HCT116 (cell line): ENCODE measurements at regions not wholly inside any gene's neighbourhood (a gene's known extent, or its start where the extent isn't known, plus 50 kb on each side); places are given as distances from the start of the nearest gene placed in this dataset.

Source experiments
- ATAC-seq: fragments of 200-7000 bp; cut with Tn5 transposase; 2 replicates; pipeline ENCODE4 v1.9.1; 2020; ENCODE audit warnings: mild to moderate bottlenecking, moderate library complexity
- BruUV-seq: library from RNA; stranded (reverse); fragments of 400-500 nt; replicated peaks from 2 replicates; lab custom pipeline; 2021; lab: Mats Ljungman, UMichigan
- CTCF ChIA-PET: fragments of 300-600 bp; sonication (Branson Sonifier 250); formaldehyde crosslinking; loops from one replicate; lab custom pipeline; 2021; ENCODE audit warnings: antibody characterized with exemption; lab: Charles Lee
- POLR2A ChIA-PET: fragments of 300-600, 350-600 bp; sonication (Branson Sonifier 250); formaldehyde crosslinking; loops from one replicate; lab custom pipeline; 2021; ENCODE audit warnings: antibody characterized with exemption; lab: Charles Lee
- RAD21 ChIA-PET, 2 experiments: fragments of 300-600 bp; sonication (Branson Sonifier 250); formaldehyde crosslinking; loops; one replicate each; lab custom pipeline; 2023; ENCODE audit warnings: low total read pairs in 2 of 2; ENCODE audit not compliant: uncharacterized antibody in 2 of 2, unreplicated experiment in 2 of 2, low non-redundant PET in 1 of 2; lab: Charles Lee
- DNase-seq: peaks from one replicate; pipeline ENCODE4 v3.0.0-alpha.2; 2010; ENCODE audit warnings: low read depth, low spot score
- H2AFZ ChIP-seq: fragments of 200-600 bp; shearing (Covaris generic), sonication (generic); 2 replicates; pipeline ENCODE4 v1.6.1; 2017; ENCODE audit warnings: low read depth, mixed run types, mixed read lengths, antibody characterized with exemption, low read length; ENCODE audit not compliant: poor library complexity, severe bottlenecking
- H3K27ac ChIP-seq: 2 replicates; pipeline ENCODE4 v1.5.1; 2012; ENCODE audit warnings: low read depth, low read length
- H3K27me3 ChIP-seq: fragments of 200-600 bp; sonication (generic); 2 replicates; pipeline ENCODE4 v1.6.1; 2016; ENCODE audit warnings: mixed run types, low read length, mixed read lengths; ENCODE audit not compliant: insufficient read depth
- H3K36me3 ChIP-seq, 2 experiments: fragments of 200-500 bp in 1 of 2; fragments of 200-600 bp in 1 of 2; sonication (Bioruptor generic) in 1 of 2; sonication (generic) in 1 of 2; 2 replicates each; pipeline versions ENCODE4 v1.5.1 to v1.6.1; 2014 to 2016; ENCODE audit warnings: low read length in 2 of 2, inconsistent platforms in 1 of 2, mixed read lengths in 1 of 2, mixed run types in 1 of 2; ENCODE audit not compliant: insufficient read depth in 2 of 2, control insufficient read depth in 1 of 2
- H3K4me1 ChIP-seq, 2 experiments: fragments of 200-600 bp in 1 of 2; sonication (generic) in 1 of 2; 2 replicates each; pipeline versions ENCODE4 v1.5.1 to v1.6.1; 2012 to 2017; ENCODE audit warnings: low read length in 2 of 2, inconsistent platforms in 1 of 2, mild to moderate bottlenecking in 1 of 2, mixed read lengths in 1 of 2, mixed run types in 1 of 2, moderate library complexity in 1 of 2; ENCODE audit not compliant: insufficient read depth in 2 of 2, control insufficient read depth in 1 of 2
- H3K4me2 ChIP-seq: fragments of 200-600 bp; sonication (generic); 2 replicates; pipeline ENCODE4 v1.6.1; 2017; ENCODE audit warnings: mixed run types, low read length, mixed read lengths
- H3K4me3 ChIP-seq, 2 experiments: fragments of 200-600 bp in 1 of 2; sonication (generic) in 1 of 2; replicated peaks in 1 of 2; 2 replicates each; pipeline ENCODE4 v1.5.1; 2011 to 2016; ENCODE audit warnings: low read length in 2 of 2, control low read depth in 1 of 2, low read depth in 1 of 2, mild to moderate bottlenecking in 1 of 2, mixed read lengths in 1 of 2, mixed run types in 1 of 2
- H3K79me2 ChIP-seq: fragments of 200-600 bp; sonication (generic); 2 replicates; pipeline ENCODE4 v1.6.1; 2017; ENCODE audit warnings: mild to moderate bottlenecking, mixed run types, low read length, moderate library complexity, mixed read lengths; ENCODE audit not compliant: insufficient read depth
- H3K9ac ChIP-seq: fragments of 200-600 bp; sonication (generic); 2 replicates; pipeline ENCODE4 v1.6.1; 2016; ENCODE audit warnings: low read length, mixed read lengths
- H3K9me2 ChIP-seq: fragments of 200-600 bp; sonication (generic), shearing (Covaris generic); 2 replicates; pipeline ENCODE4 v1.6.1; 2017; ENCODE audit warnings: mixed run types, mild to moderate bottlenecking, moderate library complexity; ENCODE audit not compliant: insufficient read depth
- H3K9me3 ChIP-seq, 2 experiments: fragments of 200-500 bp in 1 of 2; fragments of 200-600 bp in 1 of 2; sonication (Bioruptor generic) in 1 of 2; sonication (generic) in 1 of 2; 2 replicates each; pipeline ENCODE4 v1.6.1; 2014 to 2017; ENCODE audit warnings: low read length in 2 of 2, mixed read lengths in 2 of 2, inconsistent platforms in 1 of 2, low read depth in 1 of 2, mild to moderate bottlenecking in 1 of 2, mixed run types in 1 of 2, moderate library complexity in 1 of 2; ENCODE audit not compliant: control insufficient read depth in 1 of 2, insufficient read depth in 1 of 2
- H4K20me1 ChIP-seq: fragments of 200-600 bp; sonication (generic), shearing (Covaris generic); 2 replicates; pipeline ENCODE4 v1.6.1; 2017; ENCODE audit warnings: mixed run types, mild to moderate bottlenecking, moderate library complexity; ENCODE audit not compliant: insufficient read depth
- CEBPB ChIP-seq: IDR thresholded peaks from 2 replicates; pipeline ENCODE4 v1.6.1; 2012; ENCODE audit warnings: low read depth
- CTCF ChIP-seq, 3 experiments: fragments of 200-600 bp in 1 of 3; sonication (generic) in 1 of 3; IDR thresholded peaks in 2 of 3; conservative IDR thresholded peaks in 1 of 3; 2 replicates each; pipeline ENCODE4 v1.5.1; 2012 to 2017; ENCODE audit warnings: low read depth in 2 of 3, low read length in 2 of 3, antibody characterized with exemption in 1 of 3, borderline replicate concordance in 1 of 3, control low read depth in 1 of 3, mild to moderate bottlenecking in 1 of 3, mixed read lengths in 1 of 3, mixed run types in 1 of 3, moderate library complexity in 1 of 3; ENCODE audit not compliant: insufficient read depth in 1 of 3
- EGR1 ChIP-seq: IDR thresholded peaks from 2 replicates; pipeline ENCODE4 v1.6.1; 2012; ENCODE audit warnings: low read depth
- ELF1 ChIP-seq: IDR thresholded peaks from 2 replicates; pipeline ENCODE4 v1.6.1; 2012; ENCODE audit warnings: low read depth, borderline replicate concordance
- EZH2phosphoT487 ChIP-seq: fragments of 200-600 bp; IDR thresholded peaks from 2 replicates; pipeline ENCODE4 v1.6.1; 2018; ENCODE audit warnings: antibody characterized with exemption, borderline replicate concordance
- FOSL1 ChIP-seq: IDR thresholded peaks from 2 replicates; pipeline ENCODE4 v1.6.1; 2012; ENCODE audit warnings: low read depth
- POLR2A ChIP-seq: IDR thresholded peaks from 2 replicates; pipeline ENCODE4 v1.7.0; 2011; ENCODE audit warnings: borderline replicate concordance; ENCODE audit not compliant: insufficient read depth, insufficient read length; ENCODE audit errors: extremely low read depth
- POLR2AphosphoS5 ChIP-seq: IDR thresholded peaks from 2 replicates; pipeline ENCODE4 v1.6.1; 2011; ENCODE audit warnings: mild to moderate bottlenecking, low read depth, low read length, moderate library complexity
- RAD21 ChIP-seq: IDR thresholded peaks from 2 replicates; pipeline ENCODE4 v1.6.1; 2012; ENCODE audit warnings: low read depth, mild to moderate bottlenecking
- SIN3A ChIP-seq: IDR thresholded peaks from 2 replicates; pipeline ENCODE4 v1.6.1; 2012; ENCODE audit warnings: low read depth
- SP1 ChIP-seq: IDR thresholded peaks from 2 replicates; pipeline ENCODE4 v1.6.1; 2012; ENCODE audit warnings: low read depth
- SRF ChIP-seq: IDR thresholded peaks from 2 replicates; pipeline ENCODE4 v1.6.1; 2012; ENCODE audit warnings: low read depth
- TCF7L2 ChIP-seq: IDR thresholded peaks from 2 replicates; pipeline ENCODE4 v1.7.0; 2011; ENCODE audit warnings: borderline replicate concordance, inconsistent platforms; ENCODE audit not compliant: insufficient read depth, insufficient read length; ENCODE audit errors: extremely low read depth
- ZFX ChIP-seq: fragments of 450-650 bp; IDR thresholded peaks from 2 replicates; pipeline ENCODE4 v1.6.1; 2017
- ZNF274 ChIP-seq: fragments of 200-500 bp; sonication (Bioruptor generic); IDR thresholded peaks from 2 replicates; pipeline ENCODE4 v1.6.1; 2014; ENCODE audit warnings: mild to moderate bottlenecking, low read depth, low read length, inconsistent platforms
- intact Hi-C: fragments of 100-400 bp; cut with micrococcal nuclease; formaldehyde crosslinking; loops from 2 replicates; pipeline ENCODE4 v1.10.0; 2022
- TF ChIP-seq, protein P1 (sequence below): IDR thresholded peaks from 2 replicates; pipeline ENCODE4 v1.6.1; 2012; ENCODE audit warnings: low read depth
- TF ChIP-seq, protein P2 (sequence below): IDR thresholded peaks from 2 replicates; pipeline ENCODE4 v1.6.1; 2012

GRCh38 chr3:170642882-170643601, 57.2 kb upstream of the SLC7A14 start:
- no peaks in the 10 kb centered on the region for H3K27me3 ChIP-seq
- no peak for ATAC-seq
- TF ChIP-seq ZNF274 (no peak), ELF1 (no peak), SP1 (no peak), ZFX (no peak), CEBPB (no peak), CTCF (IDR thresholded peaks at IDR 0.05 in 2 of 3, conservative IDR thresholded peaks at IDR 0.05 in 1 of 3; ENCODE audit: borderline replicate concordance in 1 of 3, insufficient read depth in 1 of 3, low read depth in 2 of 3, low read length in 2 of 3) (no peak), POLR2AphosphoS5 (no peak), TCF7L2 (no peak), RAD21 (no peak), SIN3A (no peak), SRF (no peak), EGR1 (no peak), EZH2phosphoT487 (no peak), POLR2A (no peak), FOSL1 (no peak)
- TF ChIP-seq, protein P1, sequence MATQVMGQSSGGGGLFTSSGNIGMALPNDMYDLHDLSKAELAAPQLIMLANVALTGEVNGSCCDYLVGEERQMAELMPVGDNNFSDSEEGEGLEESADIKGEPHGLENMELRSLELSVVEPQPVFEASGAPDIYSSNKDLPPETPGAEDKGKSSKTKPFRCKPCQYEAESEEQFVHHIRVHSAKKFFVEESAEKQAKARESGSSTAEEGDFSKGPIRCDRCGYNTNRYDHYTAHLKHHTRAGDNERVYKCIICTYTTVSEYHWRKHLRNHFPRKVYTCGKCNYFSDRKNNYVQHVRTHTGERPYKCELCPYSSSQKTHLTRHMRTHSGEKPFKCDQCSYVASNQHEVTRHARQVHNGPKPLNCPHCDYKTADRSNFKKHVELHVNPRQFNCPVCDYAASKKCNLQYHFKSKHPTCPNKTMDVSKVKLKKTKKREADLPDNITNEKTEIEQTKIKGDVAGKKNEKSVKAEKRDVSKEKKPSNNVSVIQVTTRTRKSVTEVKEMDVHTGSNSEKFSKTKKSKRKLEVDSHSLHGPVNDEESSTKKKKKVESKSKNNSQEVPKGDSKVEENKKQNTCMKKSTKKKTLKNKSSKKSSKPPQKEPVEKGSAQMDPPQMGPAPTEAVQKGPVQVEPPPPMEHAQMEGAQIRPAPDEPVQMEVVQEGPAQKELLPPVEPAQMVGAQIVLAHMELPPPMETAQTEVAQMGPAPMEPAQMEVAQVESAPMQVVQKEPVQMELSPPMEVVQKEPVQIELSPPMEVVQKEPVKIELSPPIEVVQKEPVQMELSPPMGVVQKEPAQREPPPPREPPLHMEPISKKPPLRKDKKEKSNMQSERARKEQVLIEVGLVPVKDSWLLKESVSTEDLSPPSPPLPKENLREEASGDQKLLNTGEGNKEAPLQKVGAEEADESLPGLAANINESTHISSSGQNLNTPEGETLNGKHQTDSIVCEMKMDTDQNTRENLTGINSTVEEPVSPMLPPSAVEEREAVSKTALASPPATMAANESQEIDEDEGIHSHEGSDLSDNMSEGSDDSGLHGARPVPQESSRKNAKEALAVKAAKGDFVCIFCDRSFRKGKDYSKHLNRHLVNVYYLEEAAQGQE: no peak
- TF ChIP-seq, protein P2, sequence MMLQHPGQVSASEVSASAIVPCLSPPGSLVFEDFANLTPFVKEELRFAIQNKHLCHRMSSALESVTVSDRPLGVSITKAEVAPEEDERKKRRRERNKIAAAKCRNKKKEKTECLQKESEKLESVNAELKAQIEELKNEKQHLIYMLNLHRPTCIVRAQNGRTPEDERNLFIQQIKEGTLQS: no peak
- H3K4me3 ChIP-seq: no peak overlapping the region
- RAD21 ChIA-PET: no interaction called here
- H3K9me2 ChIP-seq: no peaks in the 10 kb centered on the region
- H3K27ac ChIP-seq: no peak overlapping the region
- H4K20me1 ChIP-seq: no peaks in the 10 kb centered on the region
- POLR2A ChIA-PET: no interaction called here
- CTCF ChIA-PET: no interaction called here
- H3K79me2 ChIP-seq: no peaks in the 10 kb centered on the region
- no peak for DNase-seq
- no peak overlapping the region for H3K9ac ChIP-seq
- no peaks in the 10 kb centered on the region for H3K4me1 ChIP-seq
- no peaks in the 10 kb centered on the region for H3K36me3 ChIP-seq
- no TSS peak for BruUV-seq
- H2AFZ ChIP-seq: no peak overlapping the region
- intact Hi-C loops: no loop called here
- no peak overlapping the region for H3K4me2 ChIP-seq
- no peaks in the 10 kb centered on the region for H3K9me3 ChIP-seq
